HepG2 (cell line): ENCODE measurements at regions not wholly inside any gene's neighbourhood (a gene's known extent, or its start where the extent isn't known, plus 50 kb on each side); places are given as distances from the start of the nearest gene placed in this dataset.

Experiments
- CEBPB ChIP-seq: IDR thresholded peaks from 2 replicates; pipeline ENCODE4 v1.6.1; 2011; ENCODE audit warnings: low read depth, low read length, improper control_type of control experiment, borderline replicate concordance
- GZF1 ChIP-seq: sonication (generic); formaldehyde crosslinking; IDR thresholded peaks from 2 replicates; pipeline ENCODE4 v1.5.1; 2020; ENCODE audit warnings: mild to moderate bottlenecking, missing genetic modification reagents
- NFE2L2 ChIP-seq: fragments of 150-350 bp; IDR thresholded peaks from 2 replicates; pipeline ENCODE4 v1.6.1; 2014; ENCODE audit warnings: low read length
- TEF ChIP-seq: sonication (generic); formaldehyde crosslinking; IDR thresholded peaks from 2 replicates; pipeline ENCODE4 v1.5.0; 2020; ENCODE audit warnings: missing genetic modification reagents

GRCh38 chr12:124460771-124461170, 106.6 kb downstream of the NCOR2 start:
- TF ChIP-seq TEF (CRISPR knock-in tag) (no peak), GZF1 (CRISPR knock-in tag) (no peak), CEBPB (no peak), NFE2L2 (no peak)
